H9 (cell line): ENCODE measurements at regions not wholly inside any gene's neighbourhood (a gene's known extent, or its start where the extent isn't known, plus 50 kb on each side); places are given as distances from the start of the nearest gene placed in this dataset.

ENCODE experiments used
- DNase-seq: peaks from one replicate; pipeline ENCODE4 v3.0.0-alpha.2; 2017
- H2AFZ ChIP-seq: one replicate; pipeline ENCODE4 v1.6.1; 2013; ENCODE audit warnings: mild to moderate bottlenecking, low read length, control low read depth, moderate library complexity
- H2AK5ac ChIP-seq: 2 replicates; pipeline ENCODE4 v1.6.1; 2013; ENCODE audit warnings: low read length, control low read depth, mixed read lengths; ENCODE audit not compliant: insufficient read length
- H2BK120ac ChIP-seq: one replicate; pipeline ENCODE4 v1.6.1; 2013; ENCODE audit warnings: low read depth, mild to moderate bottlenecking, low read length, control low read depth, inconsistent platforms; ENCODE audit not compliant: poor library complexity, severe bottlenecking
- H2BK12ac ChIP-seq: 2 replicates; pipeline ENCODE4 v1.6.1; 2013; ENCODE audit warnings: low read length, control low read depth, mixed read lengths, low read depth; ENCODE audit not compliant: insufficient read length
- H2BK15ac ChIP-seq: 2 replicates; pipeline ENCODE4 v1.6.1; 2013; ENCODE audit warnings: low read depth, low read length, control low read depth
- H2BK20ac ChIP-seq: one replicate; pipeline ENCODE4 v1.6.1; 2013; ENCODE audit warnings: low read depth, mild to moderate bottlenecking, low read length, control low read depth, inconsistent platforms; ENCODE audit not compliant: poor library complexity, severe bottlenecking
- H2BK5ac ChIP-seq: 2 replicates; pipeline ENCODE4 v1.6.1; 2013; ENCODE audit warnings: low read length, control low read depth, mixed read lengths; ENCODE audit not compliant: insufficient read length
- H3K14ac ChIP-seq: 2 replicates; pipeline ENCODE4 v1.6.1; 2013; ENCODE audit warnings: low read length, control low read depth; ENCODE audit not compliant: insufficient read depth
- H3K18ac ChIP-seq: 2 replicates; pipeline ENCODE4 v1.6.1; 2013; ENCODE audit warnings: low read depth, mild to moderate bottlenecking, mixed read lengths, low read length, control low read depth; ENCODE audit not compliant: insufficient read length
- H3K23ac ChIP-seq: 2 replicates; pipeline ENCODE4 v1.6.1; 2013; ENCODE audit warnings: low read length, control low read depth, mixed read lengths, low read depth; ENCODE audit not compliant: insufficient read length
- H3K23me2 ChIP-seq: 2 replicates; pipeline ENCODE4 v1.6.1; 2013; ENCODE audit warnings: low read depth, mild to moderate bottlenecking, mixed read lengths, low read length, control low read depth; ENCODE audit not compliant: insufficient read length, poor library complexity, severe bottlenecking
- H3K27ac ChIP-seq: 2 replicates; pipeline ENCODE4 v1.5.1; 2013; ENCODE audit warnings: low read length, control low read depth, mixed read lengths, low read depth; ENCODE audit not compliant: insufficient read length
- H3K27me3 ChIP-seq: 2 replicates; pipeline ENCODE4 v1.6.1; 2013; ENCODE audit warnings: low read length, control low read depth, inconsistent platforms; ENCODE audit not compliant: insufficient read depth
- H3K4ac ChIP-seq: 2 replicates; pipeline ENCODE4 v1.6.1; 2013; ENCODE audit warnings: low read depth, mild to moderate bottlenecking, control low read depth, inconsistent platforms, low read length, moderate library complexity
- H3K4me1 ChIP-seq: 2 replicates; pipeline ENCODE4 v1.6.1; 2013; ENCODE audit warnings: low read length, control low read depth, inconsistent platforms; ENCODE audit not compliant: insufficient read depth
- H3K4me2 ChIP-seq: 2 replicates; pipeline ENCODE4 v1.6.1; 2013; ENCODE audit warnings: low read length, control low read depth, mixed read lengths; ENCODE audit not compliant: insufficient read length, insufficient read depth
- H3K56ac ChIP-seq: 2 replicates; pipeline ENCODE4 v1.6.1; 2013; ENCODE audit warnings: low read depth, mild to moderate bottlenecking, mixed read lengths, low read length, control low read depth; ENCODE audit not compliant: insufficient read length
- H3K79me1 ChIP-seq: 2 replicates; pipeline ENCODE4 v1.6.1; 2013; ENCODE audit warnings: low read depth, mild to moderate bottlenecking, moderate library complexity, low read length, control low read depth, inconsistent platforms; ENCODE audit not compliant: insufficient read depth, poor library complexity, severe bottlenecking
- H3K79me2 ChIP-seq: 2 replicates; pipeline ENCODE4 v1.6.1; 2013; ENCODE audit warnings: low read length, control low read depth, inconsistent platforms; ENCODE audit not compliant: insufficient read depth
- H3K9ac ChIP-seq: 2 replicates; pipeline ENCODE4 v1.6.1; 2013; ENCODE audit warnings: low read length, control low read depth, mixed read lengths; ENCODE audit not compliant: insufficient read length; ENCODE audit errors: extremely low read depth
- H3K9me3 ChIP-seq: one replicate; pipeline ENCODE4 v1.6.1; 2013; ENCODE audit warnings: low read depth, low read length, inconsistent platforms; ENCODE audit not compliant: control insufficient read depth
- H3T11ph ChIP-seq: one replicate; pipeline ENCODE4 v1.6.1; 2013; ENCODE audit warnings: mild to moderate bottlenecking, low read length, control low read depth, inconsistent platforms
- H4K20me1 ChIP-seq: one replicate; pipeline ENCODE4 v1.6.1; 2013; ENCODE audit not compliant: control insufficient read depth, insufficient read length, insufficient read depth
- H4K5ac ChIP-seq: 2 replicates; pipeline ENCODE4 v1.6.1; 2013; ENCODE audit warnings: low read depth, mild to moderate bottlenecking, mixed read lengths, low read length, control low read depth; ENCODE audit not compliant: insufficient read length
- H4K8ac ChIP-seq: replicated peaks from 2 replicates; pipeline ENCODE4 v1.6.1; 2013; ENCODE audit warnings: low read length, control low read depth, mixed read lengths, low read depth; ENCODE audit not compliant: insufficient read length
- H4K91ac ChIP-seq: 2 replicates; pipeline ENCODE4 v1.6.1; 2013; ENCODE audit warnings: low read depth, mild to moderate bottlenecking, moderate library complexity, mixed read lengths, low read length, control low read depth; ENCODE audit not compliant: insufficient read length
- H3K27ac Mint-ChIP-seq, 3 experiments: 2 replicates in 2 of 3; 3 replicates in 1 of 3; pipeline ENCODE4 v1.8.0; 2020 to 2021; ENCODE audit warnings: mixed read lengths in 3 of 3, mild to moderate bottlenecking in 1 of 3, moderate library complexity in 1 of 3
- H3K27me3 Mint-ChIP-seq: 2 replicates; pipeline ENCODE4 v1.8.0; 2021; ENCODE audit warnings: low read depth, mild to moderate bottlenecking, moderate library complexity, mixed read lengths
- H3K36me3 Mint-ChIP-seq, 3 experiments: 2 replicates in 2 of 3; 3 replicates in 1 of 3; pipeline ENCODE4 v1.8.0; 2020 to 2021; ENCODE audit warnings: low read depth in 3 of 3, mixed read lengths in 3 of 3; ENCODE audit not compliant: insufficient read depth in 1 of 3
- H3K4me1 Mint-ChIP-seq, 2 experiments: 2 replicates each; pipeline ENCODE4 v1.8.0; 2020; ENCODE audit warnings: mixed read lengths in 2 of 2
- H3K4me3 Mint-ChIP-seq, 2 experiments: 2 replicates in 1 of 2; 3 replicates in 1 of 2; pipeline ENCODE4 v1.8.0; 2020 to 2021; ENCODE audit warnings: mild to moderate bottlenecking in 2 of 2, mixed read lengths in 2 of 2, moderate library complexity in 1 of 2
- H3K9me3 Mint-ChIP-seq, 2 experiments: 2 replicates in 1 of 2; 3 replicates in 1 of 2; pipeline ENCODE4 v1.8.0; 2020; ENCODE audit warnings: mild to moderate bottlenecking in 2 of 2, mixed read lengths in 2 of 2, moderate library complexity in 1 of 2
- CTCF ChIP-seq: fragments of 200-600 bp; sonication (generic); conservative IDR thresholded peaks from 3 replicates; pipeline ENCODE4 v1.8.0; 2021; ENCODE audit warnings: antibody characterized with exemption, mild to moderate bottlenecking
- WGBS: extraction: QIAGEN DNeasy Blood & Tissue Kit; methylation state at CpG from one replicate; pipeline ENCODE4 v1.1.7; 2013; ENCODE audit warnings: missing lambda C conversion rate, low lambda C conversion rate, mixed read lengths; ENCODE audit not compliant: insufficient read length; ENCODE audit errors: extremely low coverage; 5-methylcytosine and 5-hydroxymethylcytosine counted together

DNA sequence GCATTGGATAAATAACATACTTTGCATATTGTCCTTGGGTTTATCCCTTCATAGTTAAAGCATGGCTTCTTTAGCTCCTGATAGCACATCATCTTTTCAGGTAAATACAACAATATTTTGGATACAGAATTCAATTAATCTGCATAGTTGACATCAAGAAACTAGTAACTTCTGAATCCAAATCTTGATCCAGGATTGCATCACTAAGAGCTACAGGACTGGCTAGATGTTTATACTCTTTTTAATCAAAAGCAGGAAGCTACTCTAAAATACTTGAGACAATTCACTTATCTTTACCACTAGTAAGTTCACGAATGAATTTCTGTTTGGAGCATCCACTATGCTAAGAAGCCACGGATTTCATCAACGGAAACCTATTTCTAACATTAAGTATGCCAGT lies 54.2 kb upstream of the SLC44A3 start:
- H3K4ac ChIP-seq = no peak overlapping the region
- no peaks in the 10 kb centered on the region for H3K79me1 ChIP-seq
- Mint-ChIP-seq H3K9me3 (peaks cover 0 to 4% of the 10 kb centered on the region in 2 experiments; a peak in 1 of 5 replicates), H3K27me3 (no peaks in the 10 kb centered on the region), H3K36me3 (peaks cover 0 to 4% (median 2%) of the 10 kb centered on the region in 3 experiments; a peak in 4 of 7 replicates), H3K27ac (no peak overlapping the region), H3K4me1 (no peaks in the 10 kb centered on the region), H3K4me3 (no peak overlapping the region)
- H2AFZ ChIP-seq = no peak overlapping the region
- H2BK15ac ChIP-seq = no peak overlapping the region
- no peaks in the 10 kb centered on the region for H3K9me3 ChIP-seq
- H2BK12ac ChIP-seq = no peak overlapping the region
- H3T11ph ChIP-seq = no peak overlapping the region
- no peaks in the 10 kb centered on the region for H4K20me1 ChIP-seq
- no peaks in the 10 kb centered on the region for H3K4me1 ChIP-seq
- H2BK5ac ChIP-seq = no peak overlapping the region
- no peak overlapping the region for H2AK5ac ChIP-seq
- H3K79me2 ChIP-seq = no peaks in the 10 kb centered on the region
- no peak overlapping the region for H3K14ac ChIP-seq
- no peak overlapping the region for H3K9ac ChIP-seq
- no peak overlapping the region for H2BK20ac ChIP-seq
- no peak overlapping the region for H3K18ac ChIP-seq
- H3K27me3 ChIP-seq = no peaks in the 10 kb centered on the region
- no peak for TF ChIP-seq CTCF
- H3K23me2 ChIP-seq = no peaks in the 10 kb centered on the region
- H3K4me2 ChIP-seq = no peak overlapping the region
- no peak overlapping the region for H3K56ac ChIP-seq
- H2BK120ac ChIP-seq = no peak overlapping the region
- no peak for DNase-seq
- no peak overlapping the region for H3K23ac ChIP-seq
- H4K91ac ChIP-seq = no peak overlapping the region
- WGBS = no CpG with 5 or more reads among the region's 3 CpGs
- no peak overlapping the region for H4K8ac ChIP-seq
- no peak overlapping the region for H4K5ac ChIP-seq
- H3K27ac ChIP-seq = no peak overlapping the region
